ENCODE measurements at regions not wholly inside any gene's neighbourhood (a gene's known extent, or its start where the extent isn't known, plus 50 kb on each side); places are given as distances from the start of the nearest gene placed in this dataset.

DNA sequence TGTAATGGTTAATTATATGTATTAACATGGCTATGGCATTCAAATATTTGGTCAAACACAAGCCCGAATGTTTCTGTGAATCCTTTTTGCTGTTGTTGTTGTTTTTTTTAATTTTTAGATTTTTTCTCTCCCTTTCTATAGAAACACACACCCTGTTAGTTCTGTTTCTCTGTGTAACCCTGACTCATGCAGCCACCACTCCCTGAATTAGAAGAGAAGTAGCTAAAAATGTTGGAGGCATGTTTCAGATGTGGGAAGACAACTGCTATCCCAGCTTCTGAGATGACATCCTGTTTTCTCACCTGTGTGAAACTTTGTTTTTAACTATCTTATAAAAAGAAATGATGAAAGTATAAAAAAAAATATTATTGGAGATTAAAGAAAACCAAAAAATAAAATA is 219.6 kb upstream of the RGPD4 start:
- H3K4me3 Mint-ChIP-seq: no peak overlapping the region
- no peaks in the 10 kb centered on the region for H3K4me1 Mint-ChIP-seq
- CTCF ChIA-PET: no interaction called here
- no peak for DNase-seq
- H3K9me3 Mint-ChIP-seq: no peaks in the 10 kb centered on the region
- H3K36me3 Mint-ChIP-seq: no peaks in the 10 kb centered on the region
- H3K27me3 Mint-ChIP-seq: no peaks in the 10 kb centered on the region
- no peak overlapping the region for H3K27ac Mint-ChIP-seq

DNA sequence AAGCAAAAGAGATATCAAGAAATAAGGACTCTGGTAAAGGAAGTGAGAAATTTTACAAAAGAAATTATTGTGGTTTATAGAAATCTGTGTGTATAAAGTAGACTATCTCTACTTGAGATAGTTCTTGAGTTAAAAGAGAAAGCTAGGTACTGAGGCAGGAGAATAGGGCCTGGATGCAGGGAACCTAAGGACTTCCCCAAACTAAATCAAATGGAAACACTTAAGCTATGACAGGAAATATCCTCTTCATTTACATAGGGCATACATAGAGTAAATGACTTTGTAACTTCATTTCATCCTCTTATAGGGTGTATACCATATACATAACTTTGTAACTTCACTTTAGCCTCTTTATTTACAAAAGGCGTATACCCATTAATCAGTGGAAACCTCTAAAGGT is 219.2 kb upstream of the RGPD4 start:
- CTCF ChIA-PET: no interaction called here
- no peak for DNase-seq
- Mint-ChIP-seq H3K27ac (no peak overlapping the region), H3K4me3 (no peak overlapping the region), H3K9me3 (no peaks in the 10 kb centered on the region), H3K27me3 (no peaks in the 10 kb centered on the region), H3K36me3 (no peaks in the 10 kb centered on the region), H3K4me1 (no peaks in the 10 kb centered on the region)

DNA sequence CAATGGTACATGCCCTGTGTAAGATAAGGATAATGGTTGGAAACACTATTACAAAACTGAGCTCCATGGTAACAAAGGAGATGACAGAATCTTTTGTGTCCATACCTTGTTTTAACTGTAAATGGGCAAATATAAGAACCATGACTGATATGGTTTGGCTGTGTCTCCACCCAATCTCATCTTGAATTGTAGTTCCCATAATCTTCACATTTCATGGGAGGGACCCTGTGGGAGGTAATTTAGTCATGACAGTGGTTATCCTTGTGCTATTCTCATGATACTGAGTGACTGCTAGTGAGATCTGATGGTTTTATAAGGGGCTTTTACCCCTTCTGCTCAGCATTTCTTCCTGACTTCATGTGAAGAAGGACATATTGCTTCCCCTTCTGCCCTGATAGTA is 211.7 kb upstream of the RGPD4 start:
- H3K27ac Mint-ChIP-seq: no peak overlapping the region
- H3K9me3 Mint-ChIP-seq: peaks cover 7% of the 10 kb centered on the region
- no peak overlapping the region for H3K4me3 Mint-ChIP-seq
- no peak for DNase-seq
- H3K4me1 Mint-ChIP-seq: no peaks in the 10 kb centered on the region
- CTCF ChIA-PET: no interaction called here
- H3K27me3 Mint-ChIP-seq: no peaks in the 10 kb centered on the region
- no peaks in the 10 kb centered on the region for H3K36me3 Mint-ChIP-seq

DNA sequence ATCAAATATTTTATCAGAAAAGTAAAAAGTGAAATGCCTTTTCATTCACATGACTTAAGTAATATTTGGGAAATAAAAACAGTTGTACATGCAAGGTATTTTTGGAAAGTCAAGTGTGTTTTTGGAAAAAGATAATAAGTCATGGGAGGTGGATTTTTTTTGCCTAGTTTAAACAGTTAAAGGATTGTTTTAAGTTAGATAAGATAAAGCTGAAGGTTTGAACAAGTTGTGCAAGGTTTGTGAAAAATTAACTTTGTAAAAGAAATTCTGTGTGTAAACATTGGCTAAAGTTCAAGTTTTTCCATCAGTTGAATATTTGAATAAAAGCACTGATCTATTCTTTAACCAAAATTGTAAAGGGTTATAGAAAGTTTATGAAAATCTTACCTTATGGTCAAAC is 207.9 kb upstream of the RGPD4 start:
- CTCF ChIA-PET: no interaction called here
- Mint-ChIP-seq H3K4me1 (no peaks in the 10 kb centered on the region), H3K27ac (no peak overlapping the region), H3K36me3 (no peaks in the 10 kb centered on the region), H3K27me3 (no peaks in the 10 kb centered on the region), H3K4me3 (no peak overlapping the region), H3K9me3 (peaks cover 7% of the 10 kb centered on the region)
- no peak for DNase-seq

DNA sequence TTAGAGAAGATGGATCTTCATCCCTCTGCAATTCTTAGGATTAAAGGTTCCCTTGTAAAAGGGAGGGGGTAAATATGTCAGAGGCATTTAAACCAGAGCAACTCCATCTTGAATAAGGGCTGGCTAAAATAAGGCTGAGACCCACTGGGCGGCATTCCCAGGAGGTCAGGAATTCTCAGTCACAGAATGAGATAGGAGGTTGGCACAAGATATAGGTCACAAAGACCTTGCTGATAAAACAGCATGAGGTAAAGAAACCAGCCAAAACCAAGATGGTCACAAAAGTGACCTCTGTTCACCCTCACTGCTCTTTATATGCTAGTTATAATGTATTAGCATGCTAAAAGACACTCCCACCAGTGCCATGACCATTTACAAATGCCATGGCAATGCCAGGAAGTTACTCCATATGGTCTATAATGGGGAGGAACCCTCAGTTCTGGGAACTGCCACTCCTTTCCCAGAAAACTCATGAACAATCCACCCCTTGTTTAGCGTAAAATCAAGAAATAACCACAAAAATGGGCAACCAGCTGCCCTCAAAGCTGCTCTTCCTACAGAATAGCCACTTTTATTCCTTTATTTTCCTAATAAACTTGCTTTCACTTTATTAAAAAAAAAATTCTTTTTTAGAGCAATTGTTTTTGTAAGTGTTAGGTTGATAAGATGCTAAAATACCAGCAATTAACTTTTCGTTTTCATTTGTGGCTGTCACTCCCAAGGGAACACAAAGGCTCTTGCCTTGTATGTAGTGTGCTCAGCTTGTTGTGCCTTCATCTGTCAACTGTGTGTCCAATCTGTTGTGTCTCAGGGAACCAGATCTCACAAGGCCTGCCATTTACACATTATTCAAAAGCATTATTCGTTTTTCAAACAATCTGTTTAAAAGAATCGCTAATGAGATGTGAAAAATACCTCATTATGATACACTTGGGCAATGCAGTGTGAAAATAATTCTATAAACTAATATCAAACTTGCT is 205.2 kb upstream of the RGPD4 start:
- Mint-ChIP-seq H3K4me1 (no peaks in the 10 kb centered on the region), H3K9me3 (peaks cover 5% of the 10 kb centered on the region), H3K4me3 (no peak overlapping the region), H3K27me3 (no peaks in the 10 kb centered on the region), H3K36me3 (no peaks in the 10 kb centered on the region), H3K27ac (no peak overlapping the region)
- no peak for DNase-seq
- CTCF ChIA-PET: no interaction called here

DNA sequence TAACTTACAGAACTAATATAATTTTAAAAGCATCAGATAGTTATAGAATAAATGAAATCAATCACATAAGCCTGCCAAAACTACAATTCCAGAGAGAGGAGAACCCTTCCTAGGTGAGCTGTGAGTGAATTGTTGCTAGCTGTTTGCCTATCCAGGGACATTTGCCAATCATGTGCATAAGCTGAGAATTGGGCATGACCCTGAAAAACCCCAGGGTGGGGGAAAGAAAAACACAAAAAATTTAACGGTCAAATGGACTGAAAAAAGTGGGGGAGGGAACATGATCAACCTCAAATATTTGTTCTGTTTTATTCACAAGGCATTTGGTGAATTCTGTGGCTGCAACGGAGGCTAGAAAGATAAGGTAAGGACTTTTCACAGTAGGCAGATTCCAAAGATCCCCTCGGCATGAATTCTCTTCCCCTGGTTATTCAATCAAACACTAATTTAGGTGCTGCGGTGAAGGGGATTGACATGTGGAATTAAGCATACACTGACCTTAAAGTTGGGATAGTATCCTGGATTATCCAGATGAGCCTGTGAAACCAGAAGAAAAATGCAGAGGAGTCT is 203.9 kb upstream of the RGPD4 start:
- CTCF ChIA-PET: no interaction called here
- no peaks in the 10 kb centered on the region for H3K4me1 Mint-ChIP-seq
- H3K4me3 Mint-ChIP-seq: no peak overlapping the region
- peaks cover 2% of the 10 kb centered on the region for H3K9me3 Mint-ChIP-seq
- H3K27ac Mint-ChIP-seq: no peak overlapping the region
- H3K36me3 Mint-ChIP-seq: no peaks in the 10 kb centered on the region
- DNase-seq: no peak
- no peaks in the 10 kb centered on the region for H3K27me3 Mint-ChIP-seq

DNA sequence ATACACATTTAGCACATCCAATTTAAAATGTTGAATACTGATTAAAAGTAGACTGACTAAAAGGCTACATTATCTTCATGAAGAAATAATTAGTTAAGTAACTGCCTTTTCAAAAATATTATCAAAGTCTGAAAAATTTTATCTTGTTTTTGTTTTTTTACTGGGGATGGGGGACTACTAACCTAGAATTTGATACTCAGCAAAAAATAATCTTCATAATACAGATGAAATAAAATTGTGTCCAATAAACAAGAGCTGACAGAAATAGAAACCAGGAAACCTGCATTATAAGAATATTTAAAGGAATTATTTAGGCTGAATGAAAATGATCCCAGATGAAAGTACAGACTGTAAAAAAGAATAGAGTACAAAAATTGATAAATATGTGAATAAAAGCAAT is 200.7 kb upstream of the RGPD4 start:
- Mint-ChIP-seq H3K27me3 (no peaks in the 10 kb centered on the region), H3K36me3 (no peaks in the 10 kb centered on the region), H3K9me3 (peaks cover 4% of the 10 kb centered on the region), H3K4me1 (no peaks in the 10 kb centered on the region), H3K27ac (no peak overlapping the region), H3K4me3 (no peak overlapping the region)
- CTCF ChIA-PET: no interaction called here
- no peak for DNase-seq

DNA sequence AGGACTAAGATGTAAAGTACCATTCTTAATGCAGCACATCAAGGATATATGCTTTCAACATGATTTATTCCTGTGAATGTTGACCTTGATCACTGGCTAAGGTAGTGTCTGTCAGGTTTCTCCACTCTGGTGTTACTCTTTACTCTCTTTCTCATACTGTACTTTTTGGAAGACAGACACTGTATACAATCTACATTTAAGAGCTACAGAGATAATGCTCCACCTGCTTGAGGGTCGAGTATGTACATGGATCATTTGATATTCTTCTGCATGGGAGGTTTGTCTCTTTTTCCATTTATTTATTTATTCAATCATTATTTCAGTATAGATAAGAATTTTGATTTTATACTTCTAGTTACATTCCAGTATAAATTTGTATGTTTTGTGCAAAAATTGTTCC is 199.5 kb upstream of the RGPD4 start:
- no peak for DNase-seq
- Mint-ChIP-seq H3K4me3 (no peak overlapping the region), H3K36me3 (no peaks in the 10 kb centered on the region), H3K9me3 (peaks cover 4% of the 10 kb centered on the region), H3K4me1 (no peaks in the 10 kb centered on the region), H3K27ac (no peak overlapping the region), H3K27me3 (no peaks in the 10 kb centered on the region)
- CTCF ChIA-PET: no interaction called here

DNA sequence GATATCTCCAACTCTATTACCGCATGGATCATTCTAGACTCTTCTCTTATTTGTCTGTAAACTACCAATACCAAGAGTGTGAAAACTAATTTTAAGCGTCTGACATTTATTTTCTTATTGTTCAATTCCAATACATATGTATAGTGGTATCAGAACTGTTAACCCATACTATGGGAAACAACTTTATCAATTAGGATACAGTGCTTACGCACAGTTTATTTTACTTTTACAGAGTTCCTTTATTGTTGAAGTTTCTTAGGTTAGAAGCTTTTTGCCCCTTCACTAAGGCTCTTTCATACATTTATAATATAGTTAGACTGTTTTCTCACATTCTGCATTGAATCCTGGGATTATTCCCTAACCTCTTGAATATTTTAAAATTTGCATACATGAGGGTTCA is 198.8 kb upstream of the RGPD4 start:
- Mint-ChIP-seq H3K9me3 (peaks cover 4% of the 10 kb centered on the region), H3K27ac (no peak overlapping the region), H3K4me3 (no peak overlapping the region), H3K36me3 (no peaks in the 10 kb centered on the region), H3K27me3 (no peaks in the 10 kb centered on the region), H3K4me1 (no peaks in the 10 kb centered on the region)
- CTCF ChIA-PET: no interaction called here
- DNase-seq: no peak

DNA sequence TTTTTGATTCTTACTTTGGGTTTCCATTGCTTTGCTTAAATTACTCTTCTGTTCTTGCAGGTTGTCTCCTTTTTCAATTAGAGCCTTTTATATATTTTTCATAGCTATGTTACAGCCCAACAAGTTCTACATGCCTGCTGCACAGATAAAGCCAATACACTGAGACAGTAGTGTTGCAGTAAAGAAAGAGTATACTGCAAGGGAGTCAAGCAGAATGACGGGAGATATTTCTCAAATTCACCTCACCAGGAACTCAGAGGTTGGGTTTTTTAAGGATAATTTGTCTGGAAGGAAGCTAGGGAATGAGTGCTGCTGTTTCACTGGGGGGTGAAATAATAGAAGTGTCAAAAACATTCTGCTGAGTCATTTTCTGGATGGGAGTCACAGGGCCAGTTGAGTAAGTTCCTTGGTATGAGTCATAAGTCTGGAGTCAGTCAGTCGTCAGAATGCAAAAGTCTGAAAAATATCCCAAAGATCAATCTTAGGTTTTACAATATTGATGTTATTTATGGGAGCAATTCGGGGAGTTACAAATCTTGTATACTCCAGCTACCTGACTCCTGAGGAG is 193.0 kb upstream of the RGPD4 start:
- no peak overlapping the region for H3K4me3 Mint-ChIP-seq

DNA sequence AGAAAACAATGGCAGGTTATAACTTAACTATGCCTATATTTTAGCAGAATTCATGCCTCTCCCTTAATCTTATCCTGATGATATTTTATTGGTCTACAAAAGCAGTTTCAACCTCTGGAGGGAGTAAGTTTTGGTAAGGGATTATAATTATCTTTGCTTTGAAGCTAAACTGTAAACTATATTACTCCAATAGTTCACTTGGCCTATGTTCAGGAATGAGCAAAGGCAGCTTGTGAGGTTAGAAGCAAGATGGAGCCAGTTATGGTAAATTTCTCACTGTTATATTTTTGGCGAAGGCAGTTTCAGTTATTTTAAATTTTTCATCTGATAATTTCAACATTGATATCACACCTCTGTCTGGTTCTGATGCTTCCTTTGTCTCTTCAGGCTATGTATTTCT is 192.5 kb upstream of the RGPD4 start:
- Mint-ChIP-seq H3K4me1 (no peaks in the 10 kb centered on the region), H3K9me3 (peaks cover 11% of the 10 kb centered on the region), H3K27ac (no peak overlapping the region), H3K36me3 (no peaks in the 10 kb centered on the region), H3K4me3 (no peak overlapping the region), H3K27me3 (no peaks in the 10 kb centered on the region)
- CTCF ChIA-PET: no interaction called here
- no peak for DNase-seq

More for the DNA sequence above, 193.0 kb upstream of the RGPD4 start:
- Mint-ChIP-seq H3K9me3 (peaks cover 11% of the 10 kb centered on the region), H3K27me3 (no peaks in the 10 kb centered on the region), H3K4me1 (no peaks in the 10 kb centered on the region), H3K36me3 (no peaks in the 10 kb centered on the region), H3K27ac (no peak overlapping the region)
- no peak for DNase-seq
- CTCF ChIA-PET: no interaction called here

DNA sequence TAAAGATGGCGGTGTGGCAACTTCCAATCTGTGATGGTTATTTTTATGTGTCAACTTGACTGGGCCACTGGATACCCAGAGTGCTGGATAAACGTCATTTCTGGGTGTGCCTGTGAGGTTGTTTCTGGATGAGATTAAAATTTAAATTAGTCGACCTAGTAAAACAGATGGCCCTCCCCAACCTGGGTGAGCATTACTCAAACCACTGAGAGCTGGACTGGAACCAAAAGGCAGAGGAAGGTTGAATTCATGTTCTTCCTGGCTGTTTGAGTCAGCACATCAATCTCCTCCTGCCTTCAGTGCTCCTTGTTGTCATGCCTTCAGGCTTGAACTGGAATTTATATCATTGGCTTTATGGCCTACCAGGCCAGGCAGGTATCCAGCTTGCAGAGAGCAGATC is 190.8 kb upstream of the RGPD4 start:
- H3K36me3 Mint-ChIP-seq: no peaks in the 10 kb centered on the region
- H3K27ac Mint-ChIP-seq: no peak overlapping the region
- peaks cover 11% of the 10 kb centered on the region for H3K9me3 Mint-ChIP-seq
- no peak overlapping the region for H3K4me3 Mint-ChIP-seq
- CTCF ChIA-PET: no interaction called here
- DNase-seq: no peak
- no peaks in the 10 kb centered on the region for H3K4me1 Mint-ChIP-seq
- H3K27me3 Mint-ChIP-seq: no peaks in the 10 kb centered on the region

DNA sequence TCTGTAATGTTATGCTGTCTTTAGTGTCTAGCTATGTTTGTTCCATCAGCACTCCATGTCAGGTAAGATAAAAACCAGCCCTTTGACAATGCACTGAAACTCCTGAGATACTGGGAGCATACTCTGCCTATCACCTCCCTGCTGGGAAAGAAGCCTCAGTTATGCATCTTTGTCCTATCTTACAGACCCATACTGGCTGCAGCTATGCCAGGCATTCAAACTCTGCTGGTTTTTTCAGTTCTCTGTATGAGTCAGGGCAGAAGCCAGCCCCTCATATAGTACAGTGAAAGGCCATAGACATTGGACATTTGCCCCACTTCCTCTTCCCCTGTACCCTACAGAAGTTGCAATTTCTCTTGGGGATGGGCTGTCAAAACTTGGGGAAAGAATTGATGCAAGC is 181.1 kb upstream of the RGPD4 start:
- CTCF ChIA-PET: no interaction called here
- H3K36me3 Mint-ChIP-seq: no peaks in the 10 kb centered on the region
- no peak overlapping the region for H3K27ac Mint-ChIP-seq
- peaks cover 19% of the 10 kb centered on the region for H3K9me3 Mint-ChIP-seq
- H3K4me3 Mint-ChIP-seq: no peak overlapping the region
- no peaks in the 10 kb centered on the region for H3K4me1 Mint-ChIP-seq
- H3K27me3 Mint-ChIP-seq: no peaks in the 10 kb centered on the region
- no peak for DNase-seq

DNA sequence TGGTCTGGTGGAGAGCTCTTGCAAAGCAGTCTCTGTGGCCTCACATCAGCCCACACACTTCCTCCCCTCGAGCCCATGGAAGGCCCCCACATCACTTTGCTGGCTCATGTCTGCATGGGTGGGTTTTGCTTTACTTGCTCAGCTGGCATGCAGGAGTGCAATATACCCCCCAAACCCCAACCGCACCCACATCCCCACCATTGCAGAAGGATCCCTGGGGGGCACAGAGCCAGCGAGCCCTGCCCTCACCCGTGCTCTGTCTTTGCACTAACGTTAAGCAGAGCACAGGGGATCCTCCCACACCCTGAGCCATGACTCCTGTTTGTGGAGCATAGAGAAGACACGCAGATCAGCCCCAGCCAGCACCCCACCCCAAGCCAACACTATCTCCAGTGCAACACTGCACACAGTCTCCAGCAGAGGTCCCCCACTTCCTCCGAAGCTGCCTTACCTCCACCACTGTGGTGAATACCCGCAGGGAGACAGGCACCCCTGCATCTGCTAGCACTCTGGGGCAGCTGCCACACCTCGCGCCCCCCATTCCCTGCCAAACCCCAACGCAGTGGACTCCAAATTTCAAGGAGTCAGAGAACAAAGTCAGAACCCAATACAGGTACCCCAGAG is 177.8 kb upstream of the RGPD4 start:
- no peak overlapping the region for H3K27ac Mint-ChIP-seq
- no peak overlapping the region for H3K4me3 Mint-ChIP-seq
- H3K36me3 Mint-ChIP-seq: no peaks in the 10 kb centered on the region
- H3K9me3 Mint-ChIP-seq: peaks cover 17% of the 10 kb centered on the region
- no peaks in the 10 kb centered on the region for H3K4me1 Mint-ChIP-seq
- H3K27me3 Mint-ChIP-seq: no peaks in the 10 kb centered on the region
- no peak for DNase-seq
- CTCF ChIA-PET: no interaction called here

DNA sequence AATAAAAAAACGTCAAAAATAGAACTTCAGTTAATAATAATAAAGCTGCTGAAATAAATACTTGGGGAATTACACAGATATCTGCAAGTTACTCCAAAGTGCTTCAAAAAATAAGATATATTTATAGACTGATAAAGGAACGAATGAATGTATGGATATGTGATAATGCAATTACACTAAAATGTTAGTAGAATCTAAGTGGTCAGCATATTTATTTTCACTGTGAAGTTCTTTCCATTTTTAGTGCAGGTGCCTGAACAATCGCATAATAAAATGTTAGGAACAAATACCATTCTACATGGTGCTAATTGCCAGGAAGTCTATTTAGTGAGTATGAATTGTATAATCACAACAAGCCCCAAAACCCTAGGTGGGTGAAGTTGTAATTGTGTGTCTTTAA is 169.6 kb upstream of the RGPD4 start:
- CTCF ChIA-PET: no interaction called here
- H3K36me3 Mint-ChIP-seq: no peaks in the 10 kb centered on the region
- H3K27me3 Mint-ChIP-seq: no peaks in the 10 kb centered on the region
- H3K9me3 Mint-ChIP-seq: no peaks in the 10 kb centered on the region
- no peak for DNase-seq
- H3K4me1 Mint-ChIP-seq: no peaks in the 10 kb centered on the region
- H3K27ac Mint-ChIP-seq: no peak overlapping the region
- no peak overlapping the region for H3K4me3 Mint-ChIP-seq
